ENCODE measurements at regions not wholly inside any gene's neighbourhood (a gene's known extent, or its start where the extent isn't known, plus 50 kb on each side); places are given as distances from the start of the nearest gene placed in this dataset.
"Not testable (repeated sequence)": the region's sequence is repeated elsewhere in the genome, so short reads cannot be mapped to it uniquely, and the experiment has no call there.

GRCh38 chrY:16124630-16125317 is 1600.4 kb downstream of the NLGN4Y start:
- 76 to 79% methylated on average over 3 of the region's 3 CpGs; no CpG with 5 or more reads in 2 of the 4 donors for WGBS, 4 donors
- H3K27me3 ChIP-seq = no peaks in the 10 kb centered on the region
- no peak for DNase-seq
- intact Hi-C loops (cut with DNase I) = no loop called here
- H3K36me3 ChIP-seq = no peaks in the 10 kb centered on the region
- ATAC-seq = no peak
- no peaks in the 10 kb centered on the region for H3K9me3 ChIP-seq
- H3K4me3 ChIP-seq = no peak overlapping the region
- H3K27ac ChIP-seq = no peak overlapping the region
- no peaks in the 10 kb centered on the region for H3K4me1 ChIP-seq
- TF ChIP-seq CTCF (IDR thresholded peaks at IDR 0.05) = no peak
- no peak for TF ChIP-seq POLR2A (IDR thresholded peaks at IDR 0.05)

GRCh38 chrY:16136581-16137298 is 1612.4 kb downstream of the NLGN4Y start:
- Histone ChIP-seq H3K4me3 (no peak overlapping the region), H3K27me3 (no peaks in the 10 kb centered on the region), H3K27ac (no peak overlapping the region), H3K9me3 (no peaks in the 10 kb centered on the region), H3K36me3 (no peaks in the 10 kb centered on the region), H3K4me1 (no peaks in the 10 kb centered on the region)
- intact Hi-C loops (cut with DNase I) = no loop called here
- ATAC-seq (no peak), DNase-seq (no peak)
- WGBS, 4 donors = 49 to 50% methylated on average over 7 of the region's 7 CpGs; no CpG with 5 or more reads in 2 of the 4 donors
- TF ChIP-seq POLR2A (IDR thresholded peaks at IDR 0.05) = no peak
- no peak for TF ChIP-seq CTCF (IDR thresholded peaks at IDR 0.05)

- Histone ChIP-seq H3K27ac (no peak overlapping the region), H3K4me1 (no peaks in the 10 kb centered on the region), H3K4me3 (no peak overlapping the region), H3K9me3 (no peaks in the 10 kb centered on the region), H3K27me3 (no peaks in the 10 kb centered on the region), H3K36me3 (no peaks in the 10 kb centered on the region)
- 78 to 86% methylated on average over 5 of the region's 5 CpGs; no CpG with 5 or more reads in 2 of the 4 donors for WGBS, 4 donors
- TF ChIP-seq CTCF (IDR thresholded peaks at IDR 0.05) (no peak), POLR2A (IDR thresholded peaks at IDR 0.05) (no peak)
- intact Hi-C loops (cut with DNase I) = no loop called here
- no peak for ATAC-seq
- no peak for DNase-seq
Measured at GRCh38 chrY:16157801-16158200, 1633.5 kb downstream of the NLGN4Y start.

GRCh38 chrY:16175740-16176139 is 1651.4 kb downstream of the NLGN4Y start:
- no CpG with 5 or more reads among the region's 1 CpG for WGBS, 4 donors
- H3K4me1 ChIP-seq; H3K27ac ChIP-seq; H3K9me3 ChIP-seq; DNase-seq; H3K36me3 ChIP-seq; intact Hi-C loops (cut with DNase I); ATAC-seq; H3K27me3 ChIP-seq; H3K4me3 ChIP-seq: not testable (repeated sequence)

GRCh38 chrY:16205482-16205881 is 1674.5 kb downstream of the CDY2B start:
- H3K9me3 ChIP-seq; H3K36me3 ChIP-seq; H3K27me3 ChIP-seq; H3K4me3 ChIP-seq; H3K4me1 ChIP-seq; intact Hi-C loops (cut with DNase I); ATAC-seq; DNase-seq; H3K27ac ChIP-seq: not testable (repeated sequence)
- whole genome bisulfite sequencing, 4 donors = no CpG with 5 or more reads among the region's 3 CpGs

- intact Hi-C loops (cut with DNase I); H3K4me1 ChIP-seq; DNase-seq; H3K36me3 ChIP-seq; H3K4me3 ChIP-seq; H3K9me3 ChIP-seq; H3K27me3 ChIP-seq; H3K27ac ChIP-seq; ATAC-seq: not testable (repeated sequence)
- no CpG with 5 or more reads among the region's 1 CpG for WGBS, 4 donors
Measured at GRCh38 chrY:16243322-16243721, 1636.7 kb downstream of the CDY2B start.

GRCh38 chrY:16254551-16255295 is 1625.3 kb downstream of the CDY2B start:
- ATAC-seq; H3K4me3 ChIP-seq; DNase-seq; H3K9me3 ChIP-seq; intact Hi-C loops (cut with DNase I); H3K27me3 ChIP-seq; H3K4me1 ChIP-seq; H3K27ac ChIP-seq; H3K36me3 ChIP-seq: not testable (repeated sequence)
- no CpG with 5 or more reads among the region's 6 CpGs for WGBS, 4 donors

- no CpG with 5 or more reads among the region's 4 CpGs for WGBS, 4 donors
- not testable (repeated sequence) for ATAC-seq
Measured at GRCh38 chrY:16255778-16256177, 1624.2 kb downstream of the CDY2B start.

More at GRCh38 chrY:16255778-16256177, 1624.2 kb downstream of the CDY2B start:
- H3K27ac ChIP-seq; H3K4me3 ChIP-seq; intact Hi-C loops (cut with DNase I); H3K36me3 ChIP-seq; H3K27me3 ChIP-seq; H3K4me1 ChIP-seq; H3K9me3 ChIP-seq; DNase-seq: not testable (repeated sequence)

Data from heart left ventricle (tissue), 16 donors.